HG03025 (cell line): ENCODE measurements at regions not wholly inside any gene's neighbourhood (a gene's known extent, or its start where the extent isn't known, plus 50 kb on each side); places are given as distances from the start of the nearest gene placed in this dataset.
A peak's percentile ranks its signal among the peaks of the same experiment; 100 is the strongest.
"Not testable (repeated sequence)": the region's sequence is repeated elsewhere in the genome, so short reads cannot be mapped to it uniquely, and the experiment has no call there.

Source experiments
- ATAC-seq: cut with Tn5 transposase; IDR thresholded peaks from one replicate; pipeline ENCODE4 v1.9.1; 2021; ENCODE audit warnings: mild to moderate bottlenecking, moderate library complexity; ENCODE audit not compliant: unreplicated experiment, low FRiP score

GRCh38 chr2:207434899-207435465, 94.8 kb upstream of the CREB1 start:
- no peak for ATAC-seq

GRCh38 chr2:207437136-207437523, 92.6 kb upstream of the CREB1 start:
- no peak for ATAC-seq

- ATAC-seq = no peak
Observed at GRCh38 chr2:207437524-207438143, 92.1 kb upstream of the CREB1 start.

- no peak for ATAC-seq
Observed at GRCh38 chr2:207438414-207439126, 91.2 kb upstream of the CREB1 start.

- ATAC-seq = not testable (repeated sequence)
Observed at GRCh38 chr2:207439881-207440280, 89.9 kb upstream of the CREB1 start.

GRCh38 chr2:207444756-207445155, 85.0 kb upstream of the CREB1 start:
- ATAC-seq = no peak

GRCh38 chr2:207446653-207447052, 83.1 kb upstream of the CREB1 start:
- no peak for ATAC-seq

- no peak for ATAC-seq
Observed at GRCh38 chr2:207448006-207448405, 81.8 kb upstream of the CREB1 start.

- no peak for ATAC-seq
Observed at GRCh38 chr2:207449642-207450165, 80.1 kb upstream of the CREB1 start.

- ATAC-seq = no peak
Observed at GRCh38 chr2:207450186-207450585, 79.6 kb upstream of the CREB1 start.

- no peak for ATAC-seq
Observed at GRCh38 chr2:207458582-207458981, 71.2 kb upstream of the CREB1 start.

- ATAC-seq = peak; percentile 89
Observed at GRCh38 chr2:207459990-207460757, 69.6 kb upstream of the CREB1 start.

GRCh38 chr2:207463433-207463832, 66.3 kb upstream of the CREB1 start:
- no peak for ATAC-seq

- no peak for ATAC-seq
Observed at GRCh38 chr2:207464007-207464406, 65.8 kb upstream of the CREB1 start.

GRCh38 chr2:207465894-207466293, 63.9 kb upstream of the CREB1 start:
- ATAC-seq = no peak

- ATAC-seq = peak; percentile 82
Observed at GRCh38 chr2:207467716-207468347, 61.9 kb upstream of the CREB1 start.

GRCh38 chr2:207468488-207468887, 61.3 kb upstream of the CREB1 start:
- no peak for ATAC-seq

GRCh38 chr2:207469451-207469850, 60.3 kb upstream of the CREB1 start:
- ATAC-seq = no peak

- ATAC-seq = no peak
Observed at GRCh38 chr2:207469943-207470729, 59.6 kb upstream of the CREB1 start.

- ATAC-seq = no peak
Observed at GRCh38 chr2:207471261-207471660, 58.5 kb upstream of the CREB1 start.
